ENCODE measurements at regions not wholly inside any gene's neighbourhood (a gene's known extent, or its start where the extent isn't known, plus 50 kb on each side); places are given as distances from the start of the nearest gene placed in this dataset.
A peak's percentile ranks its signal among the peaks of the same experiment; 100 is the strongest.

DNA sequence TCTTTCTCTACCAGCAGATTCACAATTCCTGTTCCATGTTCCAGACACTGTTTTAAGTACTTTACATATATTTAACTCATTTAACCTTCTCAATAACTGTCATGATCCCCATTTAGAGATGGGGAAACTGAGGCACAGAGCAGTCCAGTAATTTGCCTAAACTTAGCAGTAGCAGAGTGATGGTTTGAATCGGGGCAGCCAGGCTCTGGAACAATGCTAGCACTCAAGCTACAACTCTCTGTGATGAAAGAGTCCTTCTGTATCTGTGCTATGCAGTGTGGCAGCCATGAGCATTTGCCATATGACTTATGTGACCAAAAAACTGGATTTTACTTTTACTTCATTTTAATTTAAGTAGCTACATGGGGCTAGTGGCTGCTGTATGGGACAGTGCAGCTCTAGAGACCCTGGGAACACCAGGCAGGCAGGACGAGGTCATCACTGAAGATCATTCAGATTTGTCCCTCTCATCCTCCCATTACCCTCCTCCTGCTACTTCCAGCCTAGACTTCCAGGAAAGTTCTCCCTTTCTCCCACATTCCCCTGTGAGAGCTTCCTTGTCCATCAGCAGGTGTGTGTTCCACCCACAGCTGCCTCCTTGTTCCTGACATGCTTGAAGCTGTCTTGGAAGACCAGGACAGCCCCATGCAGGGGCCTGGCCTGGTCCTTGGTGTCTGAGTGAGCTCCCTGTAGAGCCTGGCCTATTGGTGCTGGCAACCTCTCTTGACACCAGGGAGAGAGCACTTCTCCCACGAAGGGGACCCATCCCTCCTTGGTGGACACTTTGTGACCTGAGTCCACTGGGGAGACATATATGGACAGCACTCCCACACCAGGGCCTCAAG lies 157.0 kb downstream of the MRPL14 start (continued):
- TF ChIP-seq ZBTB1 (CRISPR knock-in tag; IDR thresholded peaks at IDR 0.05; ENCODE audit: borderline replicate concordance, low read depth), result no peak
- TF ChIP-seq CBX3 (IDR thresholded peaks at IDR 0.05; ENCODE audit: borderline replicate concordance in 1 of 2, low read length in 2 of 2), result no peak
- no peak for TF ChIP-seq TBP (optimal IDR thresholded peaks at IDR 0.05; ENCODE audit: low read depth, low read length)
- TF ChIP-seq KDM2B (CRISPR knock-in tag; IDR thresholded peaks at IDR 0.05), result no peak
- TF ChIP-seq EGR1 (conservative IDR thresholded peaks at IDR 0.05), result no peak
- TF ChIP-seq ZNF224 (CRISPR knock-in tag; IDR thresholded peaks at IDR 0.05), result no peak
- no peak for TF ChIP-seq ZFP1 (CRISPR knock-in tag; IDR thresholded peaks at IDR 0.05)
- TF ChIP-seq ERF (CRISPR knock-in tag; IDR thresholded peaks at IDR 0.05), result no peak
- TF ChIP-seq, protein P1, sequence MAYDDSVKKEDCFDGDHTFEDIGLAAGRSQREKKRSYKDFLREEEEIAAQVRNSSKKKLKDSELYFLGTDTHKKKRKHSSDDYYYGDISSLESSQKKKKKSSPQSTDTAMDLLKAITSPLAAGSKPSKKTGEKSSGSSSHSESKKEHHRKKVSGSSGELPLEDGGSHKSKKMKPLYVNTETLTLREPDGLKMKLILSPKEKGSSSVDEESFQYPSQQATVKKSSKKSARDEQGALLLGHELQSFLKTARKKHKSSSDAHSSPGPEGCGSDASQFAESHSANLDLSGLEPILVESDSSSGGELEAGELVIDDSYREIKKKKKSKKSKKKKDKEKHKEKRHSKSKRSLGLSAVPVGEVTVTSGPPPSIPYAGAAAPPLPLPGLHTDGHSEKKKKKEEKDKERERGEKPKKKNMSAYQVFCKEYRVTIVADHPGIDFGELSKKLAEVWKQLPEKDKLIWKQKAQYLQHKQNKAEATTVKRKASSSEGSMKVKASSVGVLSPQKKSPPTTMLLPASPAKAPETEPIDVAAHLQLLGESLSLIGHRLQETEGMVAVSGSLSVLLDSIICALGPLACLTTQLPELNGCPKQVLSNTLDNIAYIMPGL (CRISPR knock-in tag; IDR thresholded peaks at IDR 0.05), result no peak; the same call in 1 of the 2 replicates
- no peak for TF ChIP-seq ETV5 (CRISPR knock-in tag; IDR thresholded peaks at IDR 0.05; ENCODE audit: low read depth)
- no peak for TF ChIP-seq RBM39 (optimal IDR thresholded peaks at IDR 0.05; ENCODE audit: low read depth, low read length)
- no peak for TF ChIP-seq ZC3H4 (CRISPR knock-in tag; IDR thresholded peaks at IDR 0.05; ENCODE audit: borderline replicate concordance)
- no peak for TF ChIP-seq IRF2 (CRISPR knock-in tag; IDR thresholded peaks at IDR 0.05)
- no peak for TF ChIP-seq ZNF764 (CRISPR knock-in tag; IDR thresholded peaks at IDR 0.05; ENCODE audit: low read depth)
- TF ChIP-seq SRF (CRISPR knock-in tag; IDR thresholded peaks at IDR 0.05), result peak in 1 of 2 experiments; percentile 71; a peak in 1 of 4 replicates
- TF ChIP-seq ZNF780A (CRISPR knock-in tag; IDR thresholded peaks at IDR 0.05), result no peak
- TF ChIP-seq ZNF175 (CRISPR knock-in tag; IDR thresholded peaks at IDR 0.05; ENCODE audit: low read depth), result no peak
- TF ChIP-seq ZNF79 (CRISPR knock-in tag; IDR thresholded peaks at IDR 0.05; ENCODE audit: low read depth), result no peak
- TF ChIP-seq, protein P2, sequence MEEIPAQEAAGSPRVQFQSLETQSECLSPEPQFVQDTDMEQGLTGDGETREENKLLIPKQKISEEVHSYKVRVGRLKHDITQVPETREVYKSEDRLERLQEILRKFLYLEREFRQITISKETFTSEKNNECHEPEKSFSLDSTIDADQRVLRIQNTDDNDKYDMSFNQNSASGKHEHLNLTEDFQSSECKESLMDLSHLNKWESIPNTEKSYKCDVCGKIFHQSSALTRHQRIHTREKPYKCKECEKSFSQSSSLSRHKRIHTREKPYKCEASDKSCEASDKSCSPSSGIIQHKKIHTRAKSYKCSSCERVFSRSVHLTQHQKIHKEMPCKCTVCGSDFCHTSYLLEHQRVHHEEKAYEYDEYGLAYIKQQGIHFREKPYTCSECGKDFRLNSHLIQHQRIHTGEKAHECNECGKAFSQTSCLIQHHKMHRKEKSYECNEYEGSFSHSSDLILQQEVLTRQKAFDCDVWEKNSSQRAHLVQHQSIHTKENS (CRISPR knock-in tag; IDR thresholded peaks at IDR 0.05), result no peak
- no peak for TF ChIP-seq NCOA6 (IDR thresholded peaks at IDR 0.05)
- TF ChIP-seq, protein P3, sequence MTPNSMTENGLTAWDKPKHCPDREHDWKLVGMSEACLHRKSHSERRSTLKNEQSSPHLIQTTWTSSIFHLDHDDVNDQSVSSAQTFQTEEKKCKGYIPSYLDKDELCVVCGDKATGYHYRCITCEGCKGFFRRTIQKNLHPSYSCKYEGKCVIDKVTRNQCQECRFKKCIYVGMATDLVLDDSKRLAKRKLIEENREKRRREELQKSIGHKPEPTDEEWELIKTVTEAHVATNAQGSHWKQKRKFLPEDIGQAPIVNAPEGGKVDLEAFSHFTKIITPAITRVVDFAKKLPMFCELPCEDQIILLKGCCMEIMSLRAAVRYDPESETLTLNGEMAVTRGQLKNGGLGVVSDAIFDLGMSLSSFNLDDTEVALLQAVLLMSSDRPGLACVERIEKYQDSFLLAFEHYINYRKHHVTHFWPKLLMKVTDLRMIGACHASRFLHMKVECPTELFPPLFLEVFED (CRISPR knock-in tag; conservative IDR thresholded peaks at IDR 0.05), result no peak
- TF ChIP-seq, protein P4, sequence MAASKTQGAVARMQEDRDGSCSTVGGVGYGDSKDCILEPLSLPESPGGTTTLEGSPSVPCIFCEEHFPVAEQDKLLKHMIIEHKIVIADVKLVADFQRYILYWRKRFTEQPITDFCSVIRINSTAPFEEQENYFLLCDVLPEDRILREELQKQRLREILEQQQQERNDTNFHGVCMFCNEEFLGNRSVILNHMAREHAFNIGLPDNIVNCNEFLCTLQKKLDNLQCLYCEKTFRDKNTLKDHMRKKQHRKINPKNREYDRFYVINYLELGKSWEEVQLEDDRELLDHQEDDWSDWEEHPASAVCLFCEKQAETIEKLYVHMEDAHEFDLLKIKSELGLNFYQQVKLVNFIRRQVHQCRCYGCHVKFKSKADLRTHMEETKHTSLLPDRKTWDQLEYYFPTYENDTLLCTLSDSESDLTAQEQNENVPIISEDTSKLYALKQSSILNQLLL (CRISPR knock-in tag; IDR thresholded peaks at IDR 0.05; ENCODE audit: borderline replicate concordance), result no peak
- 0 out of 4 replicates have a peak, but pooled peaks of 1 of the 2 experiments have one; percentile 9 for TF ChIP-seq KDM1A (IDR thresholded peaks at IDR 0.05)
- no peak for TF ChIP-seq PTRF (tag; IDR thresholded peaks at IDR 0.05)

All from K562 (cell line).